ENCODE measurements at regions not wholly inside any gene's neighbourhood (a gene's known extent, or its start where the extent isn't known, plus 50 kb on each side); places are given as distances from the start of the nearest gene placed in this dataset.
"Not testable (repeated sequence)": the region's sequence is repeated elsewhere in the genome, so short reads cannot be mapped to it uniquely, and the experiment has no call there.

DNA sequence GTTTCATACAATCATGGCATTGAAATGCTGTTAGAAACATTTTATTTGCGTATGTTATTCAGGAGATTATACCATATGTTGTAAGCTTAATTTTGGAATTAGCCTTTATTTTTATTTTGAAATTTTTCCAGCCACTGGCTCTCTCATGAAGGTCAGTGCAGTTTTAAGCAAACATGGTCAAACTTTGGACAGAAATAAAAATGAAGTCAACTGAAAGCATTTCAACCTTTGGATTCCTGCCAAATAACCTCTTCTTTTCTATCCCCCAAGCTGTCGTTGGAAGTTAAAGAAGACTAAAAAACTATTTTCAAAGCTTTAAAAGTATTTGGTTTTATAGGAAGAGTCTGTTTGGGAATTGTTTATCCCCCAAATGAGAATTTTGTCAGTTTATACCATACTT is 846.6 kb downstream of the MCTP2 start:
- H3K27me3 ChIP-seq (replicated peaks; ENCODE audit: insufficient read depth, low read length): no peaks in the 10 kb centered on the region
- no peak for DNase-seq
- H3K36me3 ChIP-seq (replicated peaks; ENCODE audit: insufficient read depth, low read length): no peaks in the 10 kb centered on the region
- no peak for TF ChIP-seq EZH2 (optimal IDR thresholded peaks at IDR 0.05; ENCODE audit: low read depth, low read length)
- TF ChIP-seq EZH2phosphoT487 (IDR thresholded peaks at IDR 0.05; ENCODE audit: low read length): no peak
- TF ChIP-seq, protein P1, sequence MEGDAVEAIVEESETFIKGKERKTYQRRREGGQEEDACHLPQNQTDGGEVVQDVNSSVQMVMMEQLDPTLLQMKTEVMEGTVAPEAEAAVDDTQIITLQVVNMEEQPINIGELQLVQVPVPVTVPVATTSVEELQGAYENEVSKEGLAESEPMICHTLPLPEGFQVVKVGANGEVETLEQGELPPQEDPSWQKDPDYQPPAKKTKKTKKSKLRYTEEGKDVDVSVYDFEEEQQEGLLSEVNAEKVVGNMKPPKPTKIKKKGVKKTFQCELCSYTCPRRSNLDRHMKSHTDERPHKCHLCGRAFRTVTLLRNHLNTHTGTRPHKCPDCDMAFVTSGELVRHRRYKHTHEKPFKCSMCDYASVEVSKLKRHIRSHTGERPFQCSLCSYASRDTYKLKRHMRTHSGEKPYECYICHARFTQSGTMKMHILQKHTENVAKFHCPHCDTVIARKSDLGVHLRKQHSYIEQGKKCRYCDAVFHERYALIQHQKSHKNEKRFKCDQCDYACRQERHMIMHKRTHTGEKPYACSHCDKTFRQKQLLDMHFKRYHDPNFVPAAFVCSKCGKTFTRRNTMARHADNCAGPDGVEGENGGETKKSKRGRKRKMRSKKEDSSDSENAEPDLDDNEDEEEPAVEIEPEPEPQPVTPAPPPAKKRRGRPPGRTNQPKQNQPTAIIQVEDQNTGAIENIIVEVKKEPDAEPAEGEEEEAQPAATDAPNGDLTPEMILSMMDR (IDR thresholded peaks at IDR 0.05; ENCODE audit: low read length): no peak
- no peaks in the 10 kb centered on the region for H3K4me1 ChIP-seq (ENCODE audit: low read length)
- no peak overlapping the region for H3K4me3 ChIP-seq (ENCODE audit: low read length)
- H3K79me2 ChIP-seq (ENCODE audit: low read length): no peaks in the 10 kb centered on the region
- H3K27ac ChIP-seq (ENCODE audit: low read length): no peak overlapping the region
- no peaks in the 10 kb centered on the region for H4K20me1 ChIP-seq (ENCODE audit: insufficient read depth, low read length)
- no peak overlapping the region for H2AFZ ChIP-seq (ENCODE audit: low read length)
- no peaks in the 10 kb centered on the region for H3K9me2 ChIP-seq (replicated peaks; ENCODE audit: insufficient read depth, low read length)
- no peaks in the 10 kb centered on the region for H3F3A ChIP-seq (ENCODE audit: insufficient read depth, low read length)
- no peaks in the 10 kb centered on the region for H3K9me3 ChIP-seq (replicated peaks; ENCODE audit: insufficient read depth, low read length)
- no peak overlapping the region for H3K4me2 ChIP-seq (ENCODE audit: low read depth, low read length)
- H3K9ac ChIP-seq (ENCODE audit: low read length): no peak overlapping the region

GRCh38 chr15:95080228-95080627 is 848.9 kb downstream of the MCTP2 start:
- not testable (repeated sequence) for H3K79me2 ChIP-seq (ENCODE audit: low read length); H3K4me2 ChIP-seq (ENCODE audit: low read depth, low read length); H3K9ac ChIP-seq (ENCODE audit: low read length)

GRCh38 chr15:95085056-95085455 is 853.7 kb downstream of the MCTP2 start:
- Histone ChIP-seq H3K4me3 (ENCODE audit: low read length) (no peak overlapping the region), H4K20me1 (ENCODE audit: insufficient read depth, low read length) (no peaks in the 10 kb centered on the region), H3F3A (ENCODE audit: insufficient read depth, low read length) (no peaks in the 10 kb centered on the region), H3K9me3 (replicated peaks; ENCODE audit: insufficient read depth, low read length) (no peaks in the 10 kb centered on the region), H3K9ac (ENCODE audit: low read length) (no peak overlapping the region), H3K4me2 (ENCODE audit: low read depth, low read length) (no peak overlapping the region), H3K79me2 (ENCODE audit: low read length) (no peaks in the 10 kb centered on the region), H3K36me3 (replicated peaks; ENCODE audit: insufficient read depth, low read length) (no peaks in the 10 kb centered on the region), H3K27ac (ENCODE audit: low read length) (no peak overlapping the region), H3K27me3 (replicated peaks; ENCODE audit: insufficient read depth, low read length) (no peaks in the 10 kb centered on the region), H3K4me1 (ENCODE audit: low read length) (no peaks in the 10 kb centered on the region), H3K9me2 (replicated peaks; ENCODE audit: insufficient read depth, low read length) (no peaks in the 10 kb centered on the region), H2AFZ (ENCODE audit: low read length) (no peak overlapping the region)
- TF ChIP-seq EZH2phosphoT487 (IDR thresholded peaks at IDR 0.05; ENCODE audit: low read length) (no peak), EZH2 (optimal IDR thresholded peaks at IDR 0.05; ENCODE audit: low read depth, low read length) (no peak)
- TF ChIP-seq, protein P1 (IDR thresholded peaks at IDR 0.05; ENCODE audit: low read length): no peak
- DNase-seq: no peak

More at GRCh38 chr15:95080228-95080627, 848.9 kb downstream of the MCTP2 start:
- not testable (repeated sequence) for H2AFZ ChIP-seq (ENCODE audit: low read length); H3K36me3 ChIP-seq (replicated peaks; ENCODE audit: insufficient read depth, low read length); H3K4me3 ChIP-seq (ENCODE audit: low read length); H4K20me1 ChIP-seq (ENCODE audit: insufficient read depth, low read length); H3K27me3 ChIP-seq (replicated peaks; ENCODE audit: insufficient read depth, low read length); DNase-seq; H3K4me1 ChIP-seq (ENCODE audit: low read length); H3K9me2 ChIP-seq (replicated peaks; ENCODE audit: insufficient read depth, low read length); H3F3A ChIP-seq (ENCODE audit: insufficient read depth, low read length); H3K27ac ChIP-seq (ENCODE audit: low read length); H3K9me3 ChIP-seq (replicated peaks; ENCODE audit: insufficient read depth, low read length)

GRCh38 chr15:95086531-95087252 is 855.3 kb downstream of the MCTP2 start:
- Histone ChIP-seq H4K20me1 (ENCODE audit: insufficient read depth, low read length) (no peaks in the 10 kb centered on the region), H3F3A (ENCODE audit: insufficient read depth, low read length) (no peaks in the 10 kb centered on the region), H3K4me2 (ENCODE audit: low read depth, low read length) (no peak overlapping the region), H3K36me3 (replicated peaks; ENCODE audit: insufficient read depth, low read length) (no peaks in the 10 kb centered on the region), H3K4me1 (ENCODE audit: low read length) (no peaks in the 10 kb centered on the region), H3K4me3 (ENCODE audit: low read length) (no peak overlapping the region), H3K9me2 (replicated peaks; ENCODE audit: insufficient read depth, low read length) (no peaks in the 10 kb centered on the region), H3K9me3 (replicated peaks; ENCODE audit: insufficient read depth, low read length) (no peaks in the 10 kb centered on the region), H3K27me3 (replicated peaks; ENCODE audit: insufficient read depth, low read length) (no peaks in the 10 kb centered on the region), H3K9ac (ENCODE audit: low read length) (no peak overlapping the region), H2AFZ (ENCODE audit: low read length) (no peak overlapping the region), H3K79me2 (ENCODE audit: low read length) (no peaks in the 10 kb centered on the region), H3K27ac (ENCODE audit: low read length) (no peak overlapping the region)
- no peak for DNase-seq
- TF ChIP-seq, protein P1 (IDR thresholded peaks at IDR 0.05; ENCODE audit: low read length): no peak
- no peak for TF ChIP-seq EZH2 (optimal IDR thresholded peaks at IDR 0.05; ENCODE audit: low read depth, low read length)
- no peak for TF ChIP-seq EZH2phosphoT487 (IDR thresholded peaks at IDR 0.05; ENCODE audit: low read length)

Data from MM.1S (cell line).